T-helper 2 cell (primary cell): ENCODE measurements at regions not wholly inside any gene's neighbourhood (a gene's known extent, or its start where the extent isn't known, plus 50 kb on each side); places are given as distances from the start of the nearest gene placed in this dataset.

Experiments used
- DNase-seq, 5 experiments: peaks; one replicate each; pipeline versions ENCODE4 v3.0.0 to v3.0.0-alpha.2; 2012 to 2022

DNA sequence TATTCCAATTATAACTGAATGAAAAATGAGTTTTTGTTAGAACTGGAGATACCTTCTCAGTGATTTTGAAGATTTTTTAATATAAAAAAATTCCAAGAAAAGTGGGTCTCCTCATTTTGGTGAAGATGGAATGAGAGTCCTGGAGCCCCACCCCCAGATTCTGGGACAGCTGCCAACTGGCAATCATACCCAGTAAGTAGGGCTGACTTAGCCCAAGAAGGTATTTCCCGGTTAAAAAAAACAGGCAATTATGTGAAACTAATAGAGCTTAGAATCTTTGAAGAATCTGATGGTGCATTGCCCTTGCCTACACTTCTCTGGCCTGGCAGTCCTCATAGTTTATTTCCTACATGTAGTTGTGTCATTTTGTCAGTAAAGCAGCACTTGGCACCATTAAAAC is 52.8 kb upstream of the VWDE start:
- DNase-seq = no peak

- peak in 1 of 5 experiments; percentile 45 for DNase-seq
Observed at GRCh38 chr7:12458520-12459131, 55.0 kb upstream of the VWDE start.

DNA sequence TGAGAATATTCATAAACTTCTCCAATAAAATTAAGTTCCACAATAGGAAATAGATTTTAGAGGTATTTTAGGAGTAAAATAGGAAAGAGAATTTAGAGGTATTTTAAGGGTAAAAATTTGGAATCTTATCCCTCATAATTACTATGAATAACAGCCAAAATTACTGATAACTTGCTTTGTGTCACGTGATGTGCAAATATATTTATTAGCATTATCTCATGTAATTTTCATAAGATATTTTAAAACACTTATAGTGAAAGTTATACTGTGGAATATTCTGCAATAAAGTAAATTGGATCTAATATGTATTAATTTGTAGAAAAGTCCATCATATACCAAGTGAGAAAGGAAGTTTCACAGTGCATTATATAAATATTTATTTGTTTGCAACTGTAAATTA is 64.2 kb upstream of the VWDE start:
- DNase-seq = no peak

DNA sequence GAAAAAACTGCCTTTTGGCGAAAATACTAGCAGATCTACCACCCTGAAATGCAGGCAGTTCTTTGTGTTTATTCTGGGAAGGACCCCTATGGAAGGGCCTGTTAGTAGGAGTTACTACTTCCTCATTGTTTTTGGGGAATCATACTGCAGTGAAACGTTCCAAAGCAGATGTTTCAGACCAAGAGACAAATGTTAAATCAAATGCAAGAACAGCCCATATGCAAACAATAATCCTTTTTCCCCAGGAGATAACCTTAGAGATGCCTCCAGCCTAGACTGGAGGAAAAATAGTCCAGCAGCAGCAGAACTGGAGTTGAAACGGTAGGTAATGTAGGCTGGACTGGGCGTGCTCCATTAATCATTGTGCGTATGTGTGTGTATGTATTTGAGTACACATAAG is 65.9 kb upstream of the VWDE start:
- no peak for DNase-seq

- DNase-seq = no peak
Observed at GRCh38 chr7:12470930-12471329, 67.3 kb upstream of the VWDE start.

- DNase-seq = no peak
Observed at GRCh38 chr7:12474035-12474434, 70.4 kb upstream of the VWDE start.

DNA sequence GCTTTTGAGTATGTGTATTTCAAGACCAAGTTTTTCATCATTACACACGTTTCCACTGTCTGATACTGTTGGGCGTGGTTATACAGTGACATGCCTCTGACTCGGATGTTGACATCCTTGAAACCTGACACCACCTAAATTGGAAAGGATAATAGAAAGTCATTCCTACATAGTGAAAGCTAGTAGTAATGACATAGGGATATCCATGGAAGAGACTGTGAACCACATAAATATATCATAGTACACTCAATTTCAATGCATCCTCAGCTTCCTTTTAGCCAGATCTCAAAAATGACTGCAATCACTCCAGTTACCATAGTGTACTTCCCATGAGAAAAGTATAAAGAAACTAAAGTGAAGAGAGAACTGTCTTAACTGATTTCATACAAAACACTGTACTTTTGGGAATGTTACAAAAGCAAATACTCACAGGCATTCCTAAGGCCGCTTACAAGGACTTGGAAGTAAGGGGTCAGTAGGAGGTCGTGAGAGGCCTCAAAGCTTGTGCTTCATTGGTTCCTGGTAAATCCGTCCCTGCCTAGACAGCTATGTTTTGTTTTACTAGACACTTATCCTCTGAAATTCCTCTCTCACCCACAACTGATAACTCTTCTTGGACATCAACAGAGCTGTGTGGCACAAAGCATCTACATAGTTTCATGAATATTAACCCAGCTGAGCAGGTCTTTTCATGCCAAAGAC is 71.8 kb upstream of the VWDE start:
- no peak for DNase-seq

DNA sequence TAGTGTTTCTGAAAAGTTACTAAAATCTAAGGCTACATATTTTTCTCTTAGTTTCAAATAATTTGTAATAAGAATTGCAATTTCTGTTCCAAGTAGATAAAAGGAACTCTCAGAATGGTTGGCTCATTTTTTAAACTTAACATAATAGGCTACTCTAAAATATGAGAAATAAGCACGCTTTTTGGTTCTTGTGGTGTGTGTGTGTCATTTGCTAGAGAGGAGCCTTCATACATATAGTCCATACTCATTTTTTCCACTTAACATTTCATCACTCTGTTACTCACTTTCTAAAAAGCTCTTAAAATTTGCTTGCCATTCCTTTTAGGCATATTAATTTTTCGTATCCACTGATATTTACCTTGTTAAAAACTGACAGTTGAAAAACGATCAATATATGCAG is 74.0 kb upstream of the VWDE start:
- no peak for DNase-seq

GRCh38 chr7:12481722-12482121 is 78.1 kb upstream of the VWDE start:
- DNase-seq = peak in 1 of 5 experiments; percentile 72

DNA sequence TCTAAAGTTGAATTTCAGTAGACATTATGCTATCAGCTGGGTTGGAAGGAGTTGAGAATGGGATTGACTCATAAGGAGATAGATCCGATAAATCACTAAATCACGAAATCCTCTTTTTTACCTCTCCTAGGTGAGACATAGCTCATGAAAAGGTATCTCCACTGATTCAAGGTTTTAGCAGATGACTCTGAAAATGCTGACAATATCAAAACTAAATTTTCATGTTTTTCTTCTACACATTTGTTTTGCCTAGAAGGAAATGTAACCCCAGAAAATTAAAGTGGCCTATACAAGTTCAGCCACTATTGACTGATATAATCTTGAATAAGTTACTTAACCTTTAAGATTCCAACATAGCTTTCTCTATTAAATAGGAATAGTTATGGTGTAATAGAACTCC is 82.2 kb upstream of the VWDE start:
- DNase-seq = no peak

- no peak for DNase-seq
Observed at GRCh38 chr7:12488341-12488740, 82.2 kb upstream of the SCIN start.

- DNase-seq = peak in 1 of 5 experiments; percentile 45
Observed at GRCh38 chr7:12490107-12490688, 80.3 kb upstream of the SCIN start.

DNA sequence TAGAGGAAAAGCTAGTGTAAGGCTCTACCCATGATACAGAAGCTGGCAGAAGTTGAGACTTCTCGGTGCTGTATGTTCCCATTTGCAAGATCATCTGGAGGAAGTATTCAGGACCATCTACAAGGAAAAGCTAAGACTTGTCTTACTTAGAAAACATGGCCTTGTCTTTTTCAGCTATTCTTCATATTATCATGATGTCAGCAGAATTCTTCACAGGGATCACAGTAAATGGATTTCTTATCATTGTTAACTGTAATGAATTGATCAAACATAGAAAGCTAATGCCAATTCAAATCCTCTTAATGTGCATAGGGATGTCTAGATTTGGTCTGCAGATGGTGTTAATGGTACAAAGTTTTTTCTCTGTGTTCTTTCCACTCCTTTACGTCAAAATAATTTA is 79.6 kb upstream of the SCIN start:
- DNase-seq = no peak

GRCh38 chr7:12491526-12491925 is 79.0 kb upstream of the SCIN start:
- no peak for DNase-seq

DNA sequence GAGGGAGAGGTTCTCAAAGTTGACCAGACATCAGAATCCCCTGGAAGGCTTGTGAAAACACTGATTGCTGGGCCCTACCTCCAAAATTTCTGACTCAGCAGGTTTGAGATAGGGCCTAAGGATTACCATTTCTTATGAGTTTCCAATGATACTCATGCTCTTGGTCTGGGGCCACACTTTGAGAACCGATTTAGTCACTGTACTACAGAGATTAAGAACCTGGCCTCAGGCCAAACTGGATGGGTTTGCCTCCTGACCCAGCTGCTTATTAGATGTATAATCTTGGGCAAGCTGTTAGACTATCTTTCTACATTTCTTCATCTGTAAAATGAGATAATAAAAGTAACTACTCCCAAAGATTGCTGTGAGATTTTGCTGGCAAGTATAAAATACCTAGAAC is 77.1 kb upstream of the SCIN start:
- no peak for DNase-seq

- no peak for DNase-seq
Observed at GRCh38 chr7:12493863-12494686, 76.4 kb upstream of the SCIN start.

DNA sequence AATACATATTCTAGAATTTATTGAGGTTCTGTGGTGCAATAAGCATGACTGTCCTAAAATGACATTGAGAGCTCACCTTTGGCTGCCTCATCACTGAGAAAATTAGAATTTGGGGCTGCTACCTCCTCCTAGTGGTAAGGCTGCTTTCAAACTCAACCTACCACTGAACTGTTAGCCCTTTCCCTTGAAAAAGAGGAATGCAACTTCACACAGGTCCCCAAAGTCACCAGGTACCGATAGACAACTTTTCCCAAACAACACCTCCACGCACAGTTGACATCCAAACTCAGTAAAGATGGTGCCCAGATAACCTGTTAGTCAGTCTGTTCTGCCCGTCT is 75.9 kb upstream of the SCIN start:
- no peak for DNase-seq

DNA sequence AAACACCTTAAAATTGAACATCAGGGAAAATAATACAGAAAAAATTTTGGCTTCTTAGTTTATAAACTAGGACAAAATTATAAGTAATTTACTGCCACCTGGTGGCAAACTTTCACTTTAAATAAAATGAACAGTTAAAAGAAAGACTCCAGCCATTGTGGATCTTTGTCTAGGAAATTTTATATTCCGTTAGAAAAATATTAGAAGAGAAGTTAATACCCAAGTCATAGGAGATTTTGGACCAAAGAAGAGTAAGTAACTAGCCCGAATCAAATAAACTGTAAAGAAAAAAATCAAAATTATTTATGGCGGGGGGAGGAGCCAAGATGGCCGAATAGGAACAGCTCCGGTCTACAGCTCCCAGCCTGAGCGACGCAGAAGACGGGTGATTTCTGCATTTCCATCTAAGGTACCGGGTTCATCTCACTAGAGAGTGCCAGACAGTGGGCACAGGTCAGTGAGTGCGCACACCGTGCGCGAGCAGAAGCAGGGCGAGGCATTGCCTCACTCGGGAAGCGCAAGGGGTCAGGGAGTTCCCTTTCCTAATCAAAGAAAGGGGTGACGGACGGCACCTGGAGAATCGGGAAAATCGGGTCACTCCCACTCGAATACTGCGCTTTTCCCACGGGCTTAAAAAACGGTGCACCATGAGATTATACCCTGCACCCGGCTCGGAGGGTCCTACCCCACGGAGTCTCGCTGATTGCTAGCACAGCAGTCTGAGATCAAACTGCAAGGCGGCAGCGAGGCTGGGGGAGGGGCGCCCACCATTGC is 73.4 kb upstream of the SCIN start:
- DNase-seq = peak in 1 of 5 experiments; percentile 30

GRCh38 chr7:12504149-12504548 is 66.4 kb upstream of the SCIN start:
- DNase-seq = no peak

DNA sequence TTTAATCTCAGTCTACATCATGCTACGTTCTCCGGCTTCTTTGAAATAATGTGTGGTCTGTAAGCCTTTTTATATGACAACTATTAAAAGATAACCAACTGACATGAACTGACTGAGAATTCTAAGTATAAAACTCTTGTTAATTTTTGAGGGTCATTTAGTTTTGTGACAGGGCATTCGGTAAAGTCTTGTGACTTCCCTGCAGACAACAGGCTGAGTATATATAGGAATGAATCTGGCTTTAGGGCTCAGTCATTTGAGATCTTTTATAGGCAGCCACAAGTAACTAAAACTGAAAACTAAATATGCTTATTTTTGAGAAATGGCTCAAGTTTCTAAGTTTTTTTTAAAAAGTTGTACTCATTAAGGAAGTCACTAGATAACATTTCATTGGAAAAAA is 62.5 kb upstream of the SCIN start:
- DNase-seq = no peak

GRCh38 chr7:12508554-12508953 is 62.0 kb upstream of the SCIN start:
- no peak for DNase-seq

DNA sequence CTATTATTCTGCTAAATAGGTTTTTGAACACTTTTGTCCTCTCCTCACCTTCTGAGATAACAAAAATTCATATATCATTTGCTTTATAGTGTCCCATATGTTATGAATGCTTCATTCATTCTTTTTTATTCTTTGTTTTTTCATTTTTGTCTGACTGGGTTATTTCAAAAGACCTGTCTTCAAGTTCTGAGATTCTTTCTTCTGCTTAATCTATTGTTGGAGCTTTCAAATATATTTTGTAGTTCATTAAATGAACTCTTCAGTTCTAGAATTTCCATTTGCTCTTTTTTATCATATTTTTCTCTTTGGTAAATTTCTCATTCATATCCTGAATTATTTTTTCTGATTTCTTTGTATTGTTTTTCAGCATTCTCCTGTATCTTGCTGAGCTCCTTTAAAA is 53.1 kb upstream of the SCIN start:
- DNase-seq = no peak
